HG03575 (cell line): ENCODE measurements at regions not wholly inside any gene's neighbourhood (a gene's known extent, or its start where the extent isn't known, plus 50 kb on each side); places are given as distances from the start of the nearest gene placed in this dataset.

ENCODE experiments used
- ATAC-seq: cut with Tn5 transposase; IDR thresholded peaks from one replicate; pipeline ENCODE4 v1.9.1; 2021; ENCODE audit not compliant: unreplicated experiment, insufficient number of reproducible peaks, low FRiP score; ENCODE audit errors: extremely low read depth

GRCh38 chrX:139298437-139298836 lies 232.1 kb upstream of the F9 start:
- ATAC-seq, result no peak

- no peak for ATAC-seq
Measured at GRCh38 chrX:139297638-139298037, 232.9 kb upstream of the F9 start.

DNA sequence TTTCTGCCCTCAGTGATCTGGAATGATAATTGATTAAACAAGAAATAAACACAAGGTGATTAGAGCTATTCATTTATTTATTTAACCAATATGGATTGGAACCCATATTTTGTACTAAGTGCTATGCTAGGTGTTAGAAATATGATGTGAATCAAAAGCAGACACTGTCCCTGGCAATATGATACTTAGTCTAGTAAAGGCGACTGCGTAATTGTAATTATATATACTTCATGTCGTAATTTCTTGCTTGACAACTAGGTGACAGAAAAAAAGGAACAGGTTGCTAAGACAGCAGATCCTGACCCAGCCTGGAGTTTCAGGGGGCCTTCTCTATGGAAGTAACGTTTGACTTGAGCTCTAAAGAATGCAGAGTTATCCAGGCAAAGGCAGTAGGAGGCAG lies 236.5 kb upstream of the F9 start:
- no peak for ATAC-seq

DNA sequence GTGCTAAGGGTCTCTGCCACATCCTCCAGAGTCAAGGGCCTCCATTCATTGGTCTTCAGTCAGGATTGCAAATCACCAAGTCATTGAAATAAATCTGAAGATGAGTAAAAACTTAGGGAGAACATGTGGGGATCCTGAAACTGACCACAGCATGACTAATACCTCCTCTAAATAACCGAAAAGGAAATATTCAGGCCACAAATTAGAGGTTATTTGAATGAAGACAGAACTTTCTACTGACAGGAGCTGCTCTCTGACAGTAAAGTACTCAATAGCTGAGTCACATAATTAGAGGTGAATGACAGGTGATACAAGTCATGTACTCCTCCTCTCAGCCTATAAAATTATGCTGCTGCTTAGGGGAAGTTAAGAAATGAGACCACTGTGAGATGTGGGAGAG lies 240.2 kb upstream of the F9 start:
- ATAC-seq, result no peak

GRCh38 chrX:139287155-139287924 lies 243.2 kb upstream of the F9 start:
- ATAC-seq, result no peak

GRCh38 chrX:139286342-139286741 lies 244.2 kb upstream of the F9 start:
- ATAC-seq, result no peak

GRCh38 chrX:139267851-139268250 lies 262.7 kb upstream of the F9 start:
- ATAC-seq, result no peak

GRCh38 chrX:139246295-139246694 lies 284.2 kb upstream of the F9 start:
- no peak for ATAC-seq

DNA sequence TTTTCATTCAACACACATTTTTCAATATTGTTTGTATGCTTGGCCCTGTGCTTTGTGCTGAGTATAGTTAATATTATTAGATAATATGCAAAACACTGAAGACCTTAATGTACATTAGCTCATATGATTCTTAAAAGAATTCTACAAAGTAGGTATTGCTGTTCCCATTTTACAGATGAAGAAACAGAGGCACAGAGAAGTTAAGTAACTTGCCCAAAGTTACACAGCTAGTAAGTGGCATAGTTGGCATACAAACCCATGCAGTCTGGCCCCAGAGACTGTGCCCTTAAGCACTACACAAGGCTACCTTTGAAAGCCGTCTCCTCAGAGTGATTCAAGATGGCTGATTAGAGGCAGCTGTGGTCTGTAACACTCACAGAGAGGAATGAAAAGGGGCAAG lies 293.4 kb upstream of the F9 start:
- no peak for ATAC-seq

DNA sequence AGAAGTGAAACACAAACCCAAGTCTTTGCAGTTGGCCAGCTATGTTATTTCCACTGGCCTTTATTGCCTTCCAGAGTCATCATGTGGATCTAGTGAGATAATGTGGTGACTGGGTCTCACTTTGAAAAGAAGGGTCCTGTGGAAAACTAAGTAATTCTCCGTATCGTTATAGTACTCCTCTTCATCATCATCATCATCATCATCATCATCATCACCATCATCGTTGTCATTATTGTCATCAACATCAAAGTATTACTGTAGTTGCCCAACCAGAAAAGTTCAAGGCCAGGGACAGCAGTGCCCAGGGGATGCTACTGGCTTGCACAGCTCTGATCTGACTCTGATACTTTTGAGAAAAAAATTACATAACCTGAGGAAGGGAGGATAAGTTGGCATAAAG lies 295.6 kb upstream of the F9 start:
- ATAC-seq, result no peak

DNA sequence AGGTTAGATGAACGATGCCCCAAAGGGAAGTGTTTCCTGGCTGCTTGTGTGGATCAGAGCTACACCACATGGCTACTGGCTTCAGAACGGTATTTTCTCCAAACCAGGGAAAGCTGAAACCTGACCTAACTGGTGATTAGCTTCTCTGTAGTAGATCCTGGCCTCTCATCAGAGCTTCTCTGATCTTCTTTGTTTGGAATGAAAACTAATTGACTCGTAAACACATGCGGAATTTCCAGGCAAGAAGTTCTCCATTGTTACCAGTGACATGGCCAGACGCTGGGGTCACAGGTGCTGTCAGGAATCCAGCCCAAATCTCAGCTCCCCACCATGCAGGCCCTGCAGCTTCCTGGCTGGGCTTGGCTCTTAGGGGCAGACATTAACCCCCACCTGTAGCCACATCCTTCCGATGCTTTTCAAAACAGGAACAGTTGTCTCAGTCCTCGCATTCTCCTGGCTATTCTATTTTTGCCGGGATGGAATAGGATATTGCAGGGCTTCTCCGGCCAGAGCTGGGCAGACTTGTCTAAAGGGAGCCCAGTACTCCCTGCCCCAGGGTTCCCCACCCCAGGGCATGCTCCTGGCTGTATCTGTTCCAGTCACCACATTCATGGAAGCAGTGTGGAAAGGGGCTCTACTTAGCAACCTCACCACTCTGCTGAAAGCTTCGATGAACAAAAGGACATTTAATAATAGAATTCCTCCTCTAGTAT lies 305.4 kb upstream of the F9 start:
- no peak for ATAC-seq

- ATAC-seq, result no peak
Measured at GRCh38 chrX:139222511-139223200, 307.9 kb upstream of the F9 start.

DNA sequence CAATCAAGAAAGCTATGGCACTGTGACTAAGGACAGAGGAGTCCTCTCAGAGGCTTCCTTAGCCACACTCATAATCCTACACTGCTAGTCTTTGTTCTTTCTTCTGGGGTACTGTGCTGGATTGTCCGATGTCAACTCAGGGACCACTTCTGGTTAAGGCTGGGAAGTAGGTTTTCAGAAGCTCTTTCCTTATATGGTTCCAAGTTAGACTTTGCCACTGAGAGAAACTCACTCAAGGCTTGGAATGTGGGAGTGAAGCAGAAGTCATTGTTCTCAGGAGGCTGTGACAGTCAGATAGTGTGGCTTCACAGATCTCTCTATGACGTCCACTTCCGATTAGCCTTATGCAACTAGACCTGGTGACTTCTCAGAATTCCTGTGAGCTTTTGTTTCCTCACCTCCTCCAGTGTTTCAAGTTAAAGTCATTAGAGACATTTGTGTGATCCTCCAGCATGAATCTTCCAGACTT lies 317.3 kb upstream of the F9 start:
- ATAC-seq, result no peak

DNA sequence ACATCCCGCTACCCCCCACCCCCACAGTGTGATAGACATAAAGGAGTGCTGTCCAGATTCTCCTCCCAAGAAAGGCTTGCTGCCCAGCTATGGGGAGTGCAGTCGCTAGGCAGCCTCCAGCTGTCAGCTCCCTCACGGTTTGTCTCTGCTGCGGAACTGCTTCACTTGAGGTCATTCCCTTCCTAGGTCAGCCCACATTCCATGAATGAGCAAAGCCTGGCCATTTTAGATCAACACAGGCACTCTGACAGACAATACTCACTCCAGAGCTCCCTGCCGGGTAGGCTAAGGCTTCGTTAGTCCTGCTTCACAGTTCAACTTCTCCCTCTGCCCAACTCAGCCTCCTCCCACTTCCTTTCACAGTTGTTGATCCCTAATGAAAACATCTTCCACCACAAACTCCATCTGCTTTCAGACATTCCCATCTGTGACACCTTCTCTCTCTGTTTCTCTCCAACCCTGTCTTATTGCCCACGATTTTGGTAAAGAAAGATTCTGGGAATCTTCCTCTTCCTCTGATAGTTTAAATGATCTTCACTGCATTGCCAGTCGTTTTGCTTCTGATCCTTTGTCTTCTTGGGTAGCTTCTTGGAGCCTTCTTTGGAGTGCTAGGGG lies 318.9 kb upstream of the F9 start:
- no peak for ATAC-seq

DNA sequence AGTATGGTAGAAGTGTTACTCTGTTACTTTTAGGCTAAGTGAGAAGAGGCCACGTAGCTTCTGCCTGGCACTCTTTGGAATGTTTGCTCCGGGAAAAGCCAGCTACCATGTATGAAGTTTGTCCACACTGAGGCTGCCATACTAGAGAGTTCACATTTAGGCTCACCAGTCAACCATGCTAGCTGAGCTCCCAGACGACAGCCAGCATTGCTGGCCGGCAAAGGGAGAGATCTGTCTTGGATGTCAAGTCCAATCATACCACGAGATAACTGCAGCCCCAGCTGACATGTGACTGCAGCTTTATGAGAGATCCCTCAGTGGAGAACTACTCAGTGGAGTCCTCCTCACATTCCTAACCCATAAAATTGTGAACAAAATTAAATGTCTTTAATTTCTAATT lies 321.2 kb upstream of the F9 start:
- no peak for ATAC-seq

GRCh38 chrX:139207655-139208054 lies 322.9 kb upstream of the F9 start:
- no peak for ATAC-seq

DNA sequence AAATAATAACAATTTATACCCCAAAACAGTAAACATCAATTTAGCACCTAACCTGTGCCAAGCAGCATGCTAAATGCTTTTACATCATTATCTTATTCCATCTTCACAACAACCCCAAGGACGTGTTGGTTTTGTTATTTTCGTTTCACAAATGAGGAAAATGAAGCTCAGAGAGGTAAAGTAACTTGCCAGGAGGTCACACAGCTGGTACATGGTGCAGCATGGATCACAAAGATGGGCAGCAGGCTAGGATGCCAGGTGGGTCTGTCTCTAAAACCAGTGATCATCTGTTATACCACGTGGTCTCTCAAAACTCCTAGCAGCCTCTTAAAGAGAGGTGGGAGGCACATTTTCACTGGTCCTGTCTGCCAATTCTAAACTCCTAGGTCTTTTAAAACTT lies 323.6 kb upstream of the F9 start:
- no peak for ATAC-seq

GRCh38 chrX:139204898-139205667 lies 325.5 kb upstream of the F9 start:
- ATAC-seq, result no peak

DNA sequence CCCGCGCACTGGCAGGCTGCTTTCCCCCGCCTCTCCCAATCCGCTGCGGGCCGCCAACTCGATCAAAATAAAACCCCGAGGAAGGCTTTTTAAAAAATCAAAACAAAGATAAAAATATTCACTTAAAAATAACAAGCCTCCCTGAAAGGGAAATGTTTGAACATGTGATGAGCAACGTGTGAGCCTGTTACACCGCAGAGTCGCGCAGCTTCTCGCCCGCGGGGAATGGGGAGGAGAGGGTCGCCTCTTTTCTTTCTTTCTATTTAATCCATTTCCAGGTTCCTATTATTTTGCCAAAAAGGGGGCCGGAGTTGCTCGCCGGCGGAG lies 326.0 kb upstream of the F9 start:
- no peak for ATAC-seq
